Liver (tissue), 8 donors: ENCODE measurements at regions not wholly inside any gene's neighbourhood (a gene's known extent, or its start where the extent isn't known, plus 50 kb on each side); places are given as distances from the start of the nearest gene placed in this dataset.

Experiments
- DNase-seq: peaks from one replicate; pipeline ENCODE4 v3.0.0-alpha.2; 2017; ENCODE audit warnings: low spot score
- H3K27ac ChIP-seq, 2 donors: one replicate each; pipeline ENCODE4 v1.7.0; 2013; ENCODE audit warnings: inconsistent platforms in 2 of 2, low read length in 2 of 2, control low read depth in 1 of 2, low read depth in 1 of 2, mild to moderate bottlenecking in 1 of 2
- H3K27me3 ChIP-seq, 4 donors: one replicate each; pipeline versions ENCODE4 v1.6.1 to v1.7.0; 2013; ENCODE audit warnings: low read length in 3 of 4, inconsistent platforms in 1 of 4, mild to moderate bottlenecking in 1 of 4, moderate library complexity in 1 of 4; ENCODE audit not compliant: control insufficient read depth in 4 of 4, insufficient read depth in 4 of 4
- H3K36me3 ChIP-seq, 4 donors: one replicate each; pipeline versions ENCODE4 v1.6.1 to v1.7.0; 2013; ENCODE audit warnings: low read length in 3 of 4, mild to moderate bottlenecking in 3 of 4, low read depth in 1 of 4, moderate library complexity in 1 of 4; ENCODE audit not compliant: control insufficient read depth in 4 of 4, insufficient read depth in 3 of 4
- H3K4me1 ChIP-seq, 4 donors: one replicate each; pipeline versions ENCODE4 v1.6.1 to v1.7.0; 2013; ENCODE audit warnings: low read length in 3 of 4, mild to moderate bottlenecking in 3 of 4, moderate library complexity in 1 of 4; ENCODE audit not compliant: control insufficient read depth in 4 of 4, insufficient read depth in 4 of 4
- H3K4me3 ChIP-seq, 3 donors: one replicate each; pipeline versions ENCODE4 v1.6.1 to v1.7.0; 2013; ENCODE audit warnings: low read length in 3 of 3, control low read depth in 1 of 3, low read depth in 1 of 3, mild to moderate bottlenecking in 1 of 3
- H3K9ac ChIP-seq, 2 donors: one replicate each; pipeline ENCODE4 v1.7.0; 2013; ENCODE audit warnings: low read length in 2 of 2, mild to moderate bottlenecking in 2 of 2, moderate library complexity in 2 of 2, control low read depth in 1 of 2, low read depth in 1 of 2
- H3K9me3 ChIP-seq, 4 donors: one replicate each; pipeline versions ENCODE4 v1.6.1 to v1.7.0; 2013; ENCODE audit warnings: low read length in 3 of 4; ENCODE audit not compliant: control insufficient read depth in 4 of 4
- ATF3 ChIP-seq: IDR thresholded peaks from 2 replicates; pipeline ENCODE4 v1.6.1; 2016; ENCODE audit warnings: antibody characterized with exemption
- CTCF ChIP-seq: fragments of 150-350 bp; IDR thresholded peaks from 2 replicates; pipeline ENCODE4 v1.5.1; 2017; ENCODE audit warnings: improper control_type of control experiment, low read depth, low read length; ENCODE audit not compliant: missing input control
- EGR1 ChIP-seq, 2 donors: IDR thresholded peaks; 2 replicates each; pipeline ENCODE4 v1.6.1; 2016 to 2018; ENCODE audit warnings: antibody characterized with exemption in 2 of 2, low read depth in 2 of 2
- FOXA1 ChIP-seq: IDR thresholded peaks from 2 replicates; pipeline ENCODE4 v1.6.1; 2016; ENCODE audit warnings: antibody characterized with exemption
- FOXA2 ChIP-seq: IDR thresholded peaks from 2 replicates; pipeline ENCODE4 v1.6.1; 2016; ENCODE audit warnings: antibody characterized with exemption
- GABPA ChIP-seq, 2 donors: IDR thresholded peaks in 1 of 2; conservative IDR thresholded peaks in 1 of 2; 2 replicates each; pipeline ENCODE4 v1.6.1; 2016; ENCODE audit warnings: antibody characterized with exemption in 2 of 2, mild to moderate bottlenecking in 1 of 2, moderate library complexity in 1 of 2
- HNF4A ChIP-seq, 2 donors: conservative IDR thresholded peaks; 2 replicates each; pipeline ENCODE4 v1.6.1; 2016; ENCODE audit warnings: antibody characterized with exemption in 2 of 2, mild to moderate bottlenecking in 2 of 2
- HNF4G ChIP-seq: IDR thresholded peaks from 2 replicates; pipeline ENCODE4 v1.6.1; 2016; ENCODE audit warnings: antibody characterized with exemption
- JUND ChIP-seq, 2 donors: IDR thresholded peaks; 2 replicates each; pipeline ENCODE4 v1.6.1; 2016; ENCODE audit warnings: antibody characterized with exemption in 2 of 2
- MAX ChIP-seq: IDR thresholded peaks from 2 replicates; pipeline ENCODE4 v1.6.1; 2016; ENCODE audit warnings: antibody characterized with exemption
- NR2F2 ChIP-seq: IDR thresholded peaks from 2 replicates; pipeline ENCODE4 v1.6.1; 2016; ENCODE audit warnings: antibody characterized with exemption
- RAD21 ChIP-seq, 2 donors: IDR thresholded peaks; 2 replicates each; pipeline ENCODE4 v1.6.1; 2016; ENCODE audit warnings: antibody characterized with exemption in 2 of 2, mild to moderate bottlenecking in 2 of 2
- REST ChIP-seq: IDR thresholded peaks from 2 replicates; pipeline ENCODE4 v1.6.1; 2016; ENCODE audit warnings: antibody characterized with exemption, mild to moderate bottlenecking
- RXRA ChIP-seq, 2 donors: IDR thresholded peaks; 2 replicates each; pipeline ENCODE4 v1.6.1; 2017 to 2018; ENCODE audit warnings: antibody characterized with exemption in 2 of 2, mild to moderate bottlenecking in 1 of 2
- SP1 ChIP-seq: IDR thresholded peaks from 2 replicates; pipeline ENCODE4 v1.6.1; 2018; ENCODE audit warnings: antibody characterized with exemption, mild to moderate bottlenecking
- TAF1 ChIP-seq: conservative IDR thresholded peaks from 2 replicates; pipeline ENCODE4 v1.6.1; 2016; ENCODE audit warnings: antibody characterized with exemption, mild to moderate bottlenecking
- YY1 ChIP-seq: IDR thresholded peaks from 2 replicates; pipeline ENCODE4 v1.6.1; 2016; ENCODE audit warnings: antibody characterized with exemption, mild to moderate bottlenecking
- ZBTB33 ChIP-seq: IDR thresholded peaks from 2 replicates; pipeline ENCODE4 v1.6.1; 2016; ENCODE audit warnings: antibody characterized with exemption
- WGBS: extraction: QIAGEN DNeasy Blood & Tissue Kit; methylation state at CpG from one replicate; pipeline ENCODE4 v1.1.7; 2013; 5-methylcytosine and 5-hydroxymethylcytosine counted together
- donor health status: healthy.
- donor health status: healthy.
- donor health status: healthy.
- donor health status: healthy.
- donor health status: healthy.

GRCh38 chr18:56333839-56334238, 304.6 kb downstream of the TXNL1 start:
- H3K36me3 ChIP-seq = no peaks in the 10 kb centered on the region
- no peak overlapping the region for H3K27ac ChIP-seq
- no peaks in the 10 kb centered on the region for H3K4me1 ChIP-seq
- 87% methylated on average over 2 of the region's 2 CpGs for WGBS
- no peak for TF ChIP-seq JUND (IDR thresholded peaks at IDR 0.05)
- TF ChIP-seq HNF4A (conservative IDR thresholded peaks at IDR 0.05) = no peak
- no peak for TF ChIP-seq HNF4G
- no peaks in the 10 kb centered on the region for H3K27me3 ChIP-seq
- peaks cover 0 to 4% (median 0%) of the 10 kb centered on the region in 4 donors for H3K9me3 ChIP-seq
- no peak overlapping the region for H3K9ac ChIP-seq
- no peak overlapping the region for H3K4me3 ChIP-seq
- DNase-seq = no peak

GRCh38 chr18:56333146-56333545, 305.2 kb downstream of the TXNL1 start:
- Histone ChIP-seq H3K9me3 (no peaks in the 10 kb centered on the region), H3K27ac (no peak overlapping the region), H3K36me3 (no peaks in the 10 kb centered on the region), H3K27me3 (no peaks in the 10 kb centered on the region), H3K4me3 (no peak overlapping the region), H3K9ac (no peak overlapping the region), H3K4me1 (no peaks in the 10 kb centered on the region)
- 88% methylated on average over 4 of the region's 4 CpGs for WGBS
- TF ChIP-seq ZBTB33 (no peak), RAD21 (IDR thresholded peaks at IDR 0.05) (no peak), REST (no peak), EGR1 (IDR thresholded peaks at IDR 0.05; ENCODE audit: low read depth in 2 of 2) (no peak), SP1 (no peak), RXRA (IDR thresholded peaks at IDR 0.05) (no peak), FOXA2 (no peak), HNF4G (no peak), TAF1 (no peak), JUND (IDR thresholded peaks at IDR 0.05) (no peak), HNF4A (conservative IDR thresholded peaks at IDR 0.05) (no peak), YY1 (no peak), MAX (no peak), ATF3 (no peak), FOXA1 (no peak), CTCF (no peak), NR2F2 (no peak), GABPA (IDR thresholded peaks at IDR 0.05 in 1 of 2, conservative IDR thresholded peaks at IDR 0.05 in 1 of 2) (no peak)
- no peak for DNase-seq
